Renal cortical epithelial cell (primary cell): ENCODE measurements at regions not wholly inside any gene's neighbourhood (a gene's known extent, or its start where the extent isn't known, plus 50 kb on each side); places are given as distances from the start of the nearest gene placed in this dataset.
"Not testable (repeated sequence)": the region's sequence is repeated elsewhere in the genome, so short reads cannot be mapped to it uniquely, and the experiment has no call there.

Experiments
- DNase-seq: peaks from one replicate; pipeline ENCODE4 v3.0.0-alpha.2; 2011; ENCODE audit warnings: low read depth

DNA sequence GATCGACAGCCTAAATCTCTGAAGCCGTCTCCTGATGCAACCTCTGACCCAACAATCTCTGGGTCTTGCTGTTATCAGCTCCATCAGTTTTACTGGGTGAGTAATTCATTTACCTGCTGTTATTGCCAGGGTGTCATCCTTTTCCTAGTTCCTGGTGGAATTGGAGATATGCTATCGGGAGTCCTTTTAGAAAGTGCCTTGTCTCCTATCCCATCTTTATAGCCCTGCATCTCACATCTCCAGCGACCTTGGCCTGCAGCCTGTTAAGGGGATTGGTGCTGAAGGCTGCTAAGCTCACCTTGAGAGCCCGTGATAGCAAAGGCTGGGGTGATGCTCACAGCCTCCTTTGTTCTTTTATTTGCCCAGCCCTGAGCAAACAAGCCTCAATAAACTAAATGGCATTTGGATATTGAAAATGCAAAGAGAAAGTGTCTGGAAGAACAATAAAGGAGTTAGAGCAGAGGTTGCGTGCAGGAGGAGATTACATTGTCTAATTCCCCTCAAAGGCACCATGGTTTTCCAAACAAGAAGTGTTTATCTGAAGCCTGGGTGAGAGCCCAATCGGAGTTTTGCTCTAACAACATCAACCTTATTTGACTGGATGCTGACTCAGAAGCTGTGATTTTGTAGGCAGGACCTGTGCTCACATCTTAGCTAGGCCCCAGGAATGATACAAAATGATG lies 101.8 kb downstream of the RPLP1 start:
- DNase-seq = no peak

DNA sequence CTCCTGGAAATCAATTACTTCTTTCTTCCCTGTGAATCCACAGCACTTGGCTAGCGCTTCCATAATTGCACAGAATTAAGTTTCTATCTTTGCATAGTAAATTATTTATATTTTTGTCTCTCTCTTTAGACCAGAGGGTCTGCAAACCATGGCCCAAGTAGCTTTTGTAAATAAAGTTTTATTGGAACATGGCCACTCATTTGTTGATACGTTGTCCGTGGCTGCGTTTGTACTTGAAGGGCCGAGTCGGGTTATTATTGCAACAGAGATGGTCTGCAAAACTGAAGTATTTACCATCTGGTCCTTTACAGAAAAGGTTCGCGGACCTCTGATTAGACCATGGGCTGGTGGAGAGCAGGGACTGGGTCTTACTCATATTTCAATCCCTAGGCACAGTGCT lies 102.5 kb downstream of the RPLP1 start:
- DNase-seq = no peak

DNA sequence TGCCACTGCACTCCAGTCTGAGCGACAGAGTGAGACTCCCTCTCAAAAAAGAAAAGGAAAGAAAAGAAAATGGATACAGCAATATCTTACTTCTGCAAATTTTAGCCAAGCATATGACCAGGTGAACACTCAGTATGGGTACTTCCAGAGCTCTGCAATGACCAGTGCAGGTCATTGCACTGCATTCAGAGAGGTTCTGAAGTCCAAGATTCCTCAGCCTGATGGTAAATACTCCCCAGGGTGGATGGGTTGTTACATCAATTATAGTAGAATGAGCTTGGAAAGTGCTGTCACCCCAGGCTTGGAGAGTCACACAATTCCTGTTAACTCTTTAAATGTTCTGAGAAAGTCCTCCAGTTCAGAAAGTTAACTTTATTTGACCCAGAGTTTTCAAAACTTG lies 103.7 kb downstream of the RPLP1 start:
- DNase-seq = peak; percentile 70

DNA sequence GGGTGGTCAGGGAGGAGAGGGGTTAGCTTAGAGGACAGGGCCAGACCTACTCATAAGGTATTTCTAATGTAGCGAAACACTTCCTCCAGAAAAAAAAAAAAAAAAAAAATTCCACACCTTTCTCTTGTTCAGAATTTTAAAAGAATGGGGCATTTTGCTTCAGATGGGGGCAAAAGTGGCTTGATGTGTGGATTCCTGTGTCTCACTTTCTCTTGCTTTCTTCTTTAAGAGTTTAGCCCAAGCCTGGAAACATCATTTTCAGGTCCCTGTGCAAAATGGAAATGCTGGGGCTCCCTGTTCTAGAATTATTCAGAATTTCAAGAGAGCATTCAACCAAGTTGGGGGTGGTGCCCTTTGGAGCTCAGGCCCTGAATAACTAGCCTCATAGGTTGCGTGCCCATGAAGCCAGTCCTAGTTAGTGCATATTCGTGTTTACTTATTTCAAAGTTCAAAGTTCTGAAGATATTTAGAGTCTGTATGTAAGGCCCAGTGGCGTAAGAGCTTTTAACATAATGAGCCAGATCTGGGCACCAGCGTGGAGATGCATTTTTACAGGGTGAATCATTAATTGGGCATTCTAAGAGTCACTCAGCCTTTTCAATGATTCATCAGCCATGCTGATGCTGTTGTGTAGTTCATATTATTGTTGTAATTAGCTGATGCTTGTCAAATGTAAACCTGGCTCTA lies 104.5 kb downstream of the RPLP1 start:
- DNase-seq = peak; percentile 100

DNA sequence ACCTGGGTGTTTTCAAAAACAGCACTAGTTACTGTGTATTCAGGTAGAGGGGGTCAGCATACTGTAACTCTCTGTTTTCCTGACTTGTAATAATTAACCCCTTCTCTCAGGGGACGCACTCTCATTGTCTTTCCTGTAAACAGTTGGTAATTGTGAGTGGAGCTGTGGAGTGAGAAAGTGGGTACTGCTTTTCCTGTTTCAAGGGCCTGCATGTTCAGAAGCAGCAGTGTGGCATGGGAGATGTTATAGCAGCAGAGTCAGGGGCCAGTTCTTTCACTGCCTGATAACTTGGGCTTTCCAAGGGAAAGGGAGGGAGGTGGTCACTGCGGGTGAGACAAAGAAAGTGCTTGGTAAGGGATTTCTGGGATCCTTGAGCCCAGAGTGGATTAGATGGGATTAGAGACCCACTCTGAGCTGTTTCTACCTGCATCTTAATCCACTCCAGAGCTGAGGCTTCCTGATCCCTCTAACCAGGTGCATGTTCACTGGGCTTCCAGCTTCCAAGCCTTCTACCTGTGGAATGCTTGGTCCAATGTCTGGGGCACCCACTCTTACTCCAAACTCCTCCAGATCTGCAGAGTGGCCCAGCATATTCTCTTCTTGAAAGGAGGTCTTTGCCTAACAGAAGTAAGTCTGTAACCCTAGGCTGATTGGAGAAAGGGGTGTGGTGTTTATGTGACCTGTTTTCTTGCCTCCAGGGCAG lies 105.2 kb downstream of the RPLP1 start:
- peak; percentile 13 for DNase-seq

DNA sequence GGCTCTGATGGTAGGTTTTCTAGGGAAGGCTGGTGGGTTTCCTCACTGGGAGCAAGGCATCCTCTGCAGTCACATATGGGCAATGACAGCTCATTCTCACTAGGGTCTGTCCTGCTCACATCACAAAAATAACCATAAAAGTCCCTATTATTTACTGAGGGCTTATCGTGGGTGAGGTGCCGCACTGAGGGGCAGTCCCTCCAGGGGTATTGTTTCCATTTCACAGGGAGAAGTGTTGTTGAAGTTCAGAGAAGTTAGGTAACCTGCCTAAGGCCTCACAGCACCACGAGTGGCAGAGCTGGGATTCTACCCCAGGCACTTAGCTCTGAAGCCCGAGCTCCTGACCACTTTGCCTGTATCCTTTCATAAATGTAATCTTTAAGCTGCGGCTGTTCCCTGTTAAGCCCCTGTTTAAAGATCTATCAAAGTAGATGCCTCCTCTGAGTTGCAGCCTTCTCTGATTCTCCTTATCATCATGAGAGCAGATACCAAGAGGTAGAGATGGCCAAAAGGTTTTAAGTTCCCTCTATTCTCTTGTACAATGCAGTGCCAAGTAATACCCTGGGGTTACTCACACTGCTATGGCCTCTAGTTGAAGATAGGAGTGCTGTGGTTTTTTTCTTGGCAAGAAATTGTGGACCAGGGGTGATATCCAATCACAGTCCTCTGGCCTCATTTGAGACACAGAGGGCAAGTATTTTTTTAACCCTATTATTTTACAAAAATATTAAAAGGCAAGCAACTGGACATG lies 107.0 kb downstream of the RPLP1 start:
- peak; percentile 43 for DNase-seq

DNA sequence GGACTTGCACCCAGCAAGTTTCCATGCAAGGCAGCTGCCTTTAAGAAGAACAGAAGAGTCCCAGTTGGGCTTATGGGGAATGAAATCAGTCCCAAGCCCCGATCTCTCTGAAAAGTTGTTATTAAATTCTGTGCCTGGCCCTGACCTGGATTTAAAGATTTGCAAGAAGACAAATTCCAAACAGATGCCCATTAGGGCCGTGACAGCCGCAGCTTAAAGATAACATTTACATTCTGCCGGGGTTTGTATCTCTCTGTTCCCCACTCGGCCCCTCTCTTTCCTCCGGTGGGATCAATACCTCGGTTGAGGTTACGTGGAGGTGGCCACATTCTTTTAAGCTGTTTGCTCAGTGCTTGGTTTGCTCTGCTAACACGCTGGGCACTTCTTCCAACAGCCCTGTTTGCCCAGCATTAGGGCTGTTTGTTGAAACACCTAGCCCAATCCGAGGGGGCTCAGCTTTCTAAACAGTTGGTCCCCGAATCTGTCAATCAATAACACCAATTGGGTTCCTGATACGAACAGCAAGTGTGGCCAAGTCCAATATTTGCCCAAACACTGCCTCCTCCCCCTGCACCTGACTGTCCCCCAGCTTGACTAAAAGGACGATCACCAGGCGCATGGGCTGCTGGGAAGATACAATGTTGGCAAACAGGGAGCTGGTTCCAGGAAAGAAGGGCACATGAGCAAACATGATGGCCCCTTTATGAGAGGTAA lies 108.6 kb downstream of the RPLP1 start:
- no peak for DNase-seq

DNA sequence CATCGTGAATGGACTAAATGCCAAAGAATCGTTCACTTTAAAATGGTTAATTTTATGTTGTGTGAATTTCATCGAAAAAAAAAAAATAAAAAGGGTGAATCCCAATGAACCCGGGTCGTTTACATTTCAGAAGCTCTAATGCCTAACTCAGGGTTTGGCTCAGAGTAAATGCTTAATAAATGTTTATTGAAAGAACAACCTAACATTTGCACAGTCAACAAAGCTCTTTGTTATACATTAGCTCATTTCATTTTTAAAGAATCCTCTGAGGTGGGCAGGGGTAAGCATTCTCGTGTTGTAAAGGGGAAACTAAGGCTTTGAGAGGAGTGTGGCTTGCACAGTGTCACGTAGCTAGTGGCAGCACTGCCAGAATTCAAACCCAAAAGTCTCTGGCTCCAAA lies 109.5 kb downstream of the RPLP1 start:
- DNase-seq = no peak

DNA sequence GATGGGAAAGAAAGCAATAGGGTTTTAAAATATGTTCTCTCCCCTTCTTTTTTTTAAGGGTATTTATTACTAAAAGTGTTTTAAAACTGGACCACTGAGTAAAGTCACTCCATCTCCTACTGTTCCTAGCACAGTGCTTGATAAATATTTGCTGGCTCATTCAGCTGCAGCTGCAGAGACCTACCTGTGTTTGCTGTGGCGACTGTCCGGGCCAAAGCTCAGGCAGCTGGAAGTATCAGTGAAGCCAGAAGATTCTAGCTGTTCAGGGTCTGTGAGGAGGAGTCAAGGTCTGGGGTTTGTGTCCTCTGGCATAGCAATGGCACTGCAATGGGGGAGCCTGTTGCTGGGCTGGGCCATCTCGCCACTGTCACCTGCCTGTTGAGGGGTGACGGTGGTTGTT lies 109.9 kb downstream of the RPLP1 start:
- DNase-seq = no peak

DNA sequence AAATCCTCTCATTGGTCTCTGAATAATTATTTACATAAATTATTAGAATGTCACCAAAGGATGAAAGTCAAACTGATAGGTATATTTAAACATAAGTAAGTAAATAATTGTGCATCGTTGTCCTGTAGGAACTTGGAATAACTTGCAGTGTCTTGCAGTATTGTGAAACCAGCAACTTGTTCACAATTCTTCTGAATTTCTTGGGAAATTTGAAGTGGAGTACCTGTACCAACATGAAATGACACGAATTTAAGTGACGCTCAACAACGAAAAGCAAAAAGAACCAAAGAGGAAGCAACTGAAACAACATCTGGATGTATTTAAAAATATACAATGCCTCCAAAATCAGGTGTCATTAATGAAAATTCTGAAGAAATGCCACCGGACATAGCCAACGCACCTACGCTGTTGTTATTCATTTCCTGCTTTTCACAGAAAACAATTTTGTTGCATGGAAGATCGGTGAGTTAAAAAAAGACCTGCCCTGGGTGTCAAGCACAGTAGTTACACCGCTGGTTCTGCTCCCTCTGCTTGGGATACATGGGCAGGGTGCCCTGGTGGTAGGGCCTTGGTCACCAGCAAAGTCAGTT lies 112.5 kb downstream of the RPLP1 start:
- no peak for DNase-seq

DNA sequence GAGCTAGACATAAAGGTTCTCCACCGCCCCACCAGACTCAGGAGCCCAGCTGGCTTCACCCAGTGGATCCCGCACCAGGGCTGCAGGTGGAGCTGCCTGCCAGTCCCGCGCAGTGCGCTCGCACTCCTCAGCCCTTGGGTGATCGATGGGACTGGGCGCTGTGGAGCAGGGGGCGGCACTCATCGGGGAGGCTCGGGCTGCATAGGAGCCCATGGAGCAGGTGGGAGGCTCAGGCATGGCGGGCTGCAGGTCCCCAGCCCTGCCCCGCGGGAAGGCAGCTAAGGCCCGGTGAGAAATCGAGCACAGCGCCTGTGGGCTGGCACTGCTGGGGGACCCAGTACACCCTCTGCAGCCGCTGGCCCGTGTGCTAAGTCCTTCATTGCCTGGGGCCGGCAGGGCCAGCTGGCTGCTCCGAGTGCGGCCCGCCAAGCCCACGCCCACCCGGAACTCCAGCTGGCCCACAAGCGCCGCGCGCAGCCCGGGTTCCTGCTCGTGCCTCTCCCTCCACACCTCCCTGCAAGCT lies 114.7 kb downstream of the RPLP1 start:
- not testable (repeated sequence) for DNase-seq

DNA sequence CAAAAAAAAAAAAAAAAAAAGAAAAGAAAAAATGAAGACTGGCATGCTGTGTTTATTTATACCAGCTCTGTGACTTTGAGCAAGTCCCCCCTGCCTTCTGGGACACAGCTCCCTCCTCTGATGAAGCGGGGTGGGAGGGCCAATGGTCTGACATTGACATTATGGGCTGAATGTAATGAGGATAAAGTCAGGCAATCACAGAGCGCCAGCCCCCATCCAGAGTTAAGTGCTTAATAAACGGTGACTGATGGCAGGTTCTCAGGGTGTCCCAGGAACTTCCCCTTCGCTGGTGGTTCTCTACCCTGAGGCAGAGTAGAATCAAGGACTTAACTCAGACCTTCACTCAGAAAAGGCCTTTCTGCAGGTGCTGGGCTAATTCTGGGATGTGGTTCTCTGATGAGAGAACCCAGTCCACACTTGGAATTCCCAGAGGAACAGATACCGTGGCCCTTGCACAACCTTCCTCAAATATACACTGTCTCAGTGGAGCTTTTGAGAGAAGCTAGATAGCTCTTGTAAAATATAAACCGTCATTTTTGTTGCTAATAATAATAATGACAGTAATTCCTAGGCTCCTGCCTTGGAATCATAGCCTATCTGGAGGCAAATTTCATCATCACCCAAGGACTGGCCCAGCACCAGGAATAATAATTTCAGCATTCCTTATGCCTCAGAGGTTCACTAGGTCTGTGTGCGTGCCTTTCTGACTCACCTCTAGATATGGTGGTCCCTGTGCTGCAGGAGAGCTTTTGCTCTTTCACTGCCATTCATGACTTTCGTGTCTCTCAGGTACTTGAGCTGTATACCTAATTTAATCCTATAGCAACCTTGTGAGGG lies 115.8 kb downstream of the RPLP1 start:
- DNase-seq = peak; percentile 83

DNA sequence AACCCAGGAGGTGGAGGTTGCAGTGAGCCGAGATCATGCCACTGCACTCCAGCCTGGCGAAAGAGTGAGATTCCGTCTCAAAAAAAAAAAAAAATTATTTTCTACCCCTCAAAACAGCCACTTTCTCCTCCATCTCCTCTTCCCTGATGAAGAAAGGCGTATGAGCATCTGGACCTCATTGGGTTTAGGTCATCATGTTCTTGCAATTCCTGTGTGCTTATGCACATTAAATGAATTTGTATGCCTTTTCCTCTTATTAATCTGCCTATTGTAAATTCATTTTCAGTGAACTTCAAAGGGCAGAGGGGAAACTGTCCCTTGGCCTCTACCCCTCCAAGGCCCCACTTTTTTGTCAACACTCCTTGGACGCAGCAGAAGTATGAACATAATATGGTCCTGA lies 117.8 kb downstream of the RPLP1 start:
- no peak for DNase-seq

DNA sequence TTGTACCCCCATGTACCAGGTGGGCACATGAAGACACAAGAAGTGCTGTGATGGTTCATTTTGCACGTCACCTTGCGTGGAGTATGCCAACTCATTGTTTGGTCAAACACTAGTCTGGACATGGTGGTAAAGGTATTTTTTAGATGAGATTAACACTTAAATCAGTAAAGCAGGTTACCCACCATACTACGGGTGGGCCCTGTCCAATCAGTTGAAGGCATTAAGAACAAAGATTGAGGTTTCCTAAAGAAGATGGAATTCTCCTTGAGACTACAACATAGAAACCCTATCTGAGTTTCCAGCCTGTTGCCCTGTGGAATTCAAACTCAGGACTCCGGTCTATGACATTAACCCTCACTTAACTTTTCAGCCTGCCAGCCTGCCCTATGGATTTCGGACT lies 118.4 kb downstream of the RPLP1 start:
- no peak for DNase-seq

DNA sequence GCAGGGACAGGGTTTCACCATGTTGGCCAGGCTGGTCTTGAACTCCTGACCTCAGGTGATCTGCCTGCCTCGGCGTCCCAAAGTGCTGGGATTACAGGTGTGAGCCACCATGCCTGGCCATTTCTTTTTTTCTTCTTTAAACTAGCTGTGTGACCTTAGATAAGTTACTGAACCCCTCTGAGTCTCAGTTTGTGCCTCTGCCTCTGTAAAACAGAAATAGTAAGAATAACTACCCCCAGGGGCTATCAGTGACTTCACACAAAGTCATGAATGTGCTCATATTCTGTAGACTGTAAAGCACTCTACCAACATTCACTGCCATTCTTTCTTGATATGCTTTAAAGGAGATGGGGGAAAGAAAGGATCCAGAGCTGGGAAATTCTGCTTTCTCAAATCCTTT lies 120.7 kb downstream of the RPLP1 start:
- not testable (repeated sequence) for DNase-seq

DNA sequence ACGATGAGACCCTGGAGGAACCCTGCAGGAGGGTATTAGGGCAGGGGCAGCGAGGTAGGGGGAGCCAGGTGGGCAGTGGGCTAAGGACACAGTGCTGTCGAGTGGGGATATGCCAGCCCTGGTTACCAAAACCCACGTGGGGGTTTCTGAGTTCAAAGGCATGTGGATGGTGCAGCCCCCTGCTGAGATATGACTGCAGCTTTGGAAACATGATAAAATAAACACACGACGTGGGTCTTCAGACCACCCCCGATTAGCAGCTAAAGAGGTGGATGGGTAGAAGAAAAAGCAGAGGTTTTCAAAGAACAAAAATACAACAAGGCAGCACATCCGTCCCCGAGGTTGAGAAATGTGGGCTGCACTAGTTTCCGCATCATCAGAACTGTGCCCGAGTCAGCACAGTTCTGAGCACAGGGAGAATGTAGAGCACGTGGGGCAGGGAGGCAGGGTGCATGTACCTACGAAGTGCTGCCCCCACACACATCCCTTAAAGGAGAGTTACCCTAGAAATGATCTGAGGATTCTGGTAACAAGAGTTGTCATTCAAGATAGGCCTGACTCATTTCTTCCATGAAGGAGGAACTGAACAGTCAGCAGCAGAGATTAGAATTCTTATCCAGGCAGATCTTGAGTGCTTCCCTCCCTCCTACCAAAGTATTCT lies 121.3 kb downstream of the RPLP1 start:
- peak; percentile 77 for DNase-seq

DNA sequence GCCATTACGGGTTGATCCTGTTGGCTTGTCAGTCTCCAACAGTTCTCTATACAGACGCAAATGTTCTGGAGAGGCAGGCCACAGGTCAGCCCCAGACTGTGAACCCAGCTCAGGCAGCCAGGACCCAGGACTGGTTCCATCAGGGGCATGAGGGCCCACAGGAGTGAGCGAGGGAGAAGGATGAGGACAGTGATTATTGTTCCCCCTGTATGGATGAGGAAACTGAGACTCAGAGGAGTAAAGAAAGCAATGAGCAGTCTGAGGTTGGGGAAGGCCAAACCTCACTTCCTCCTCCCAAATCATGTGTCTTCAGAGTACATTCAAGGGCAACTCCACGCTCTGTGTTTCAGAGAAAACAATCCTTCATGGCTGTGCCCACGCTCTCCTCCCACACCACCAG lies 121.9 kb downstream of the RPLP1 start:
- DNase-seq = no peak

DNA sequence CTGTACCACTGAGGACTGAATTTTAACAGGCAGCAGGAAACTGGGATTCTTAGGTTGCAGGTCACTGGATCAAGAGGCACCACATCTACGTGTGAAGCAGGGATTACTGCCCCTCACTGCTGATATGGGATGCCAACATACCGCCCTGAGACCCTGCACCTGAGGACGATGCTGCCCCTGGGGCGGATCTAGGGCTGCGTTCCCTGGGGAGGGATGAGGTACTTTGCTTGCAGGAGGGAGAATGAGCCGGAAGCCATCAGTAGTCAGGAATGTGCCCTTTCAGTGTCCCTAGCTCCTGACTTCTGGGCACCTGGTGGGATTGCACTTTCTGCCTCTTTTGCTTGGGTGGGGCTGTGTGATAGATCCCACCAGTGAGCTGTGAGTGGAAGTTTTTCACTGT lies 122.8 kb downstream of the RPLP1 start:
- DNase-seq = no peak

DNA sequence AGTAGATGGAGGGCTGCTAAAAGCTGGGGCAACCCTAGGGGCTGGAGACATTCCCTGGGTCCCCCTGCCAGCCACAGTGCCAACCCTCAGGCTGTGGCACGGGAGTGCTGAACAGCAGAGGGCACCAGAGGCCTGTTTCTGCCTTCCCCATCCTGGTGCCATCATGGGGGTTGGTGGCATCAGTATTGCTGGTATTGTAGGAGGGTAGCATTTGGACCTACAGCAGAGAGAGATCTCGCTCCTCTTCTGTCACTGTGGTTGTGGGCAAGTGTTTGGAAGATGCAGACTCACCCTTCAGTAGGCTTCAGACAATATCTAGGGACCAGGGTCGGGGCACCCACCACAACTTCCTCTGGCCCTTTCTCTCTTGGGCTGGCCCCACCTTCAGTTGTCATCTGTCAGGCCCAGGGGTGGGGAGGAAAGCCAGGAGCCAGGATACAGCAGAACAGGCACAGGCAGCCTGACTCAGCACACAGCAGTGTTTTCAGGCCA lies 123.5 kb downstream of the RPLP1 start:
- peak; percentile 47 for DNase-seq
